ENCODE measurements at regions not wholly inside any gene's neighbourhood (a gene's known extent, or its start where the extent isn't known, plus 50 kb on each side); places are given as distances from the start of the nearest gene placed in this dataset.

- no peak for DNase-seq (ENCODE audit: low read depth)
Measured at GRCh38 chr15:81774309-81774708, 271.5 kb downstream of the MEX3B start.

DNA sequence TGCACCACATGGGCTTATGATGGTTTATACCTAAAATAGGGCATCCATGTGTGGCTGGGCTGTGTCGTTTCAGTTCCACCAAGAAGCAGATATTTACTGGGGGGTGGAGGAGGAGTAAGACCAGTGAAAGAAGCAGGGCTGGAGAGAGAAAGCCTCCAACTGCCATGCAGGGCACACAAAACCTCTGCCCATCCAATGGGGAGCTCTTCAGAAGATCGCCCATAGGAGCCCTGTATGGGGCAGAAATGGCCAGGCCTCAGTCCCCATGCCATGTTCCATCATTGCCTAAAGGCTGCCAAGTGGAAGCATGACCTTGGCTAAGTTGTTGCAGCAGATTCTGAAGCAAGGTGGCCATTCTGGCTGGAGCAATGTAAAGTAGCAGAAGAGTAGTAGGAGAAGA lies 277.0 kb downstream of the MEX3B start:
- DNase-seq (ENCODE audit: low read depth) = no peak

DNA sequence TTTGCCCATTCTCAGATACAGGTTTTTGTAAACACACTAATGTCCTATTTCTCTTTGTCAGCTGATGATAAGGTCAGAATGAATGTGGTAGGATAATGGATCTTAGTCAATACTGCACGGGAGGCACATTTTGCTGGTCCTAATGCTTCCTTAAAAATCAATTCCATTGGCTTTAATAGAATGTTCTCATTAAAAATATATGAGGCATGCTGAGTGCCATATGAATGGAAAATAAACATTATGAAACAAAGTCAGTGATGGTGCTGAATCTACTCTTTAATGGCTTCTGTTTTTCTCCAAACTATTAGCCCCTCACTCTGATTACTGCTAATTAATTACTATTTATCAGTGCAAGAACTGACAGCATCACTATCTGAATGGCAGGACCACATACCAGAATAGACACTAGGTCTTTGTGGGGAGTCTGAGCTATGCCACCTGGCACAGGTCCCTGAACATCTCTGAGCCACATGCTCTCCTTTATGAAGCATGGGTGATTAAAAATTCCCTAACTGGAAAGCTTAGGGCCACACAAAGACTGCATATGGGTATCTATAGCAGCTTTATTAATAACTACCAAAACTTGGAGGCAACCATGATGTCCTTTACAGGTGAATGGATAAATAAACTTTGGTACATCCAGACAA lies 278.9 kb downstream of the MEX3B start:
- DNase-seq (ENCODE audit: low read depth) = no peak

- DNase-seq (ENCODE audit: low read depth) = no peak
Measured at GRCh38 chr15:81765816-81766215, 280.0 kb downstream of the MEX3B start.

GRCh38 chr15:81763304-81763703 lies 282.5 kb downstream of the MEX3B start:
- DNase-seq (ENCODE audit: low read depth) = no peak

DNA sequence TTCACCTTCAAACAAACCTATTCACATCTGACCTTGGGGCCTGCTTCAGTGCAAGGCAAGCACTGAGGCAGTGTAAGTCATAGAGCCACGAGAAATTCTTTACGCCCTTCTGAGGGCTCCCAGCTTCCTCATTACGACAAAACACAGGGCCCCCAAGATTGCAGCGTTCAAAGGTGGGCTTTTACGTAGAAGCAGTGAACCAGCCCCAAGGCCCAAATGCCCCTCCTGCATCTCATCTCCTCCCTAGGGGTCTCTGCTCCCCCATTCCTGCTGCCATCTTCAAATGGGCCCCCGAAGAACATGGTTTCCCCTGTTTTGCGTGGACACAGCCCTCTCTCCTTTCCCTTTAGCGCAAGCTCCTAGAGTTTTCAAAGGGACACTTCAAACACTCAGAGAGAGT lies 285.1 kb downstream of the MEX3B start:
- DNase-seq (ENCODE audit: low read depth) = no peak

DNA sequence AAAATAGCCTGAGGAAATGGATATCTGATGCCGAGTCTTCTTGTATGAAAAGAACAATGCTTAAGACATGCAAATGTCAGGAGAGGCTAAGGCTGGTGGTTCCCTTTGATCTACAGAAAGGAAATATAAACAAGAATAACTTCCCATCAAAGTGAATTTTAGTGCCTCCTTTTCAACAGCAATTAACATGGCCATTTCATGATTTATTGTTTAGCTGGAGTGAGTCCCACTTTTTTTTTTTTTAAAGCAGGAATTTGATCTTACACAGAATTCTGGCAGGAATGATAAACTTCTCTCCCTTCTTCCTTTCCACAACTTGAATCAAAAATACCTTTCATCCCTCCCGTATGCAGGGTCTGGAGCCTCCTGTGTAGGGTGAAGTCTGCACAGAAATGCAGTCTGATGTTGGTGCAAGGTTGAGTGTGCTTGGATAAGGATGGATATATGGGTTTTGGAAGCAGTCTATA lies 287.0 kb downstream of the MEX3B start:
- DNase-seq (ENCODE audit: low read depth) = no peak

DNA sequence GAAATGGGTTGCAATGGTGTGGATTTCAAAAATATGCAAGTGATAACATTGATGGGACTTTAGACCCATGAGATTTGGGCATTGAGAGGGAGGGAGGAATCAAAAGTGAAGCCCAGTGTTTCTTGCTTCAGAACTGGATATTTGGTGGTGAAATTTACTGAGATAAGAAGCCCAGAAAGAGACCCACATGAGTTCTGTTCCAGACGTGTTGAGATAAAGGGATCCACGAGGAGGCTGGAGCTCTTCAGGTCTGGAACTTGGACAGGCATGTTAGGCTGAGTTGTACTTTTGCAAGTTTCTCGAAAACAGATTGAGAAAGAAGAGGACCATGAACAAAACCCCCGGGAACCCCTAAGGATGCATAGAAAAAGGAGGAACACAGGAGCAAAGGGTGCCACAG lies 290.2 kb downstream of the MEX3B start:
- DNase-seq (ENCODE audit: low read depth) = no peak

DNA sequence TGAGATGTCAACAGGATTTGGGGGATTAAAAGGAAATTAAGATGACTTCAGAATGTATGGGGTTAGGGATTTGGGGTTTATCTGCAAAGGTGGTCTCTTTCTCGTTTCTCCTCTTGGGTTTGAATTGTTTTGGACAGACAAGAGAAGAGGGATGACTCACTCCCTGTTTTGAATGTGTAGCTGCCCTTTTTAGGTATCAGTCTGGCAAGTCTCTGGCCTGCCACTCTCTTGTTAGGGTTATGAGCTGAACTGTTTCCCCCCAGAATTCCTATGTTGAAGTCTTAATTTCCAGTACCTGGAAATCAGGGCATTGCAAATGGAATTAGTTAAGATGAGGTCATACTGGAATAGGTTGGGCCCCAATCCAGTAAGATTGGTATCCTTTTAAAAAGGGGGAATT lies 291.7 kb downstream of the MEX3B start:
- DNase-seq (ENCODE audit: low read depth) = no peak

- DNase-seq (ENCODE audit: low read depth) = no peak
Measured at GRCh38 chr15:81752974-81753373, 292.8 kb downstream of the MEX3B start.

DNA sequence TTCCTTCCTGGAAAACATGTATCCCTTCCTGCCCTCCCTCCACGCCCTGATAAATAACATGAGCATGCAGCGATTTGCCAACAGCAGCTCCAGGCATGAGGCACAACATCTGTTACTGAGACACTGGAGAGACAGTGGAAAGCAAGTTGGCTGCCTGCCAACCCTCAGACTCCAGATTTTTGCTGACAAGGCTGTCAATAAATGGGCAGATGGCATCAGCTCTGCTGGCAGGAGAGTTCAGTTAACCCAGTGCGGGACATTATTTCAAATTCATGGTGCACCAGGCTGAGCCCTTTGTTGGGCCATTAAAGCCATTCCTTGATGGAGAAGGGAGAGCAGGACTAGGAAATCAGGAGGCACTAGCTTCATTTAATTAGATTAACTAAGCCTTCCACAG lies 293.3 kb downstream of the MEX3B start:
- peak; percentile 3 for DNase-seq (ENCODE audit: low read depth)

GRCh38 chr15:81751816-81752545 lies 293.8 kb downstream of the MEX3B start:
- DNase-seq (ENCODE audit: low read depth) = no peak

- DNase-seq (ENCODE audit: low read depth) = no peak
Measured at GRCh38 chr15:81751256-81751655, 294.6 kb downstream of the MEX3B start.

- no peak for DNase-seq (ENCODE audit: low read depth)
Measured at GRCh38 chr15:81749716-81750375, 296.0 kb downstream of the MEX3B start.

DNA sequence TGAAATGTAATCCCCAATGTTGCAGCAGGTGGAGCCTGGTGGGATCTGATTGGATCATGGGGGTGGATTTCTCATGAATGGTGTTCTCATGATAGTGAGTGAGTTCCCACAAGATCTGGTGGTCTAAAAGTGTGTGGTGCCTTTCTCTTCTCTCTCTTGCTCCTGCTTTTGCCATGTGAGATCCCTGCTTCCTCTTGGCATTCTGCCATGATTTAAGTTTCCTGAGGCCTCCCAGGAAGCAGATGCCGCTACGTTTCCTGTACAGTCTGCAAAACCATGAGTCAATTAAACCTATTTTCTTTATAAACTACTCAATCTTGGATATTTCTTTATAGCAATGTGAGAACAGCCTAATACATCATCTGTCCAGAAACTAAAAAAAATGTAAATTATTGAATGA lies 298.3 kb downstream of the MEX3B start:
- DNase-seq (ENCODE audit: low read depth) = no peak

DNA sequence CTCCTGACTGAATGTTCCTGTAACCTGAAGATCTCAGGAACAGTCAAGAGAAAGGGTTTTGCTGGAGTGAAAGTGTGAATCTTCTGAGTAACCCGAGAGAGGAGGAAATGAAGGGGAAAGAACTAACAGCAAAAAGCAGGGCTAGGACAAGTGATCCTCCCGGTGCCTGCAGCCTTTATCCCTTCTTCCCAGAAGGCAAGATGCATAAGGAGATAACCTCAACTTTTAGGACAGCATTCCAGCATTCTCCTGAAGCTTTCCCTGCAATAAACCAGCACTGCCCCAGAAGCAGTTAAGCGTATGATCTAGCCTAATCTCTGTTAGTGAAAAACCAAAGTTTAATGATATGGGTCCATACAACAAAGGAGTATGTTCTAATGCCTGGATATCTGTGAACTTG lies 298.8 kb downstream of the MEX3B start:
- no peak for DNase-seq (ENCODE audit: low read depth)

DNA sequence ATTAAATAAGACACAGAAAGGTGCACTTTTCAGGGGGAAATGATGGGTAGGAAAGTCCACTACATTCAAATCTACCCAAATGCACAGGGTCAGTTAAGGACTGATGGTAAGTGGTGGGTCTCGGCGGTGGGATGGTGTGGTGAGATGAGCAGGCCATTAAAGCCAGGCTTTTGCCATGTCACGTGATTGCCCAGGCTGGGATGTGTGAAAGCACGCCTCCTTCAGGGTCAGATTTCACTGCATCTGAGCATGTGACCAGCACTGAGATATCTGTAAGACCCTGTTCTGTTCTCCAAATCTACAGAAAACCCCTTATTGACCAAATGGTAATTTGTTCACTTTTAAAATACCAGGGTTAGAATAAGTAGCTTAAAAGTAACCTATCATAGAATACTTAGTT lies 301.5 kb downstream of the MEX3B start:
- DNase-seq (ENCODE audit: low read depth) = no peak

DNA sequence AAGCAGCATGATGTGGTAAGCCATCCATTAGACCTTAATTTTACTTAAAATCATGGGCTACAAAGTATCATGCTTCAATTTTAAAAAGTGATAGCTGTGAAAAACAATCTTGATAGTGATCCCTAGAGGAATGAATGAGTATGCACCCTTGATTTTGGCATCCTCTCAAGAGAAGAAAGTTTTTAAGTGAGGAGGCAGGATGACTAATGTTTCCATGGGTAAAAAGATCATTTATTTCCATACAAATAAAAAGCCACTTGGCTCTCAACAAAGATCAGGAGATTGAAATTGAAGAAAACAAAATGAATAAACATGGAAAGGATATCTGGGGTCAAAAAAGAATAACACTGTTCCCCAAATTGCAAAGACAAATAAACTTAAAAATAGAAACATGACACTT lies 305.4 kb downstream of the MEX3B start:
- no peak for DNase-seq (ENCODE audit: low read depth)

DNA sequence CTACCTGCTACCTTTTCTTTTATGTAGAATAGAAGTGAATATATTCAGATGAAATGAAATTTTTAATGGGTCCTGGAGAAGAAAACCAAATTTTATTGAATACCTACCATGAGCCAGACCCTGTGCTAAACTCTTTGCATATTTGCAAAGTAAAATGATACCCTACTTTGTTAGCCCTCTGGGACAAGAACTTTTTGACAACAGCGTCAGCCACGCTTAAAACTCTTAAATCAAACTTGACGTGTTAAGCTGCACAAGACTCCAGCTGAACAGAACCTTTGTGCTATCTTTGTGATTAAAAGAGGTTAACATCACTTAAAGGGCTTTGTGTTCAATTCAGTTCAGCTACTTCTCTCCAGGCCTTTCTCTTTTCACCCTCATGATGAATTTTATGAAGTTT lies 316.5 kb downstream of the MEX3B start:
- DNase-seq (ENCODE audit: low read depth) = no peak

GRCh38 chr15:81728726-81729125 lies 317.1 kb downstream of the MEX3B start:
- no peak for DNase-seq (ENCODE audit: low read depth)

DNA sequence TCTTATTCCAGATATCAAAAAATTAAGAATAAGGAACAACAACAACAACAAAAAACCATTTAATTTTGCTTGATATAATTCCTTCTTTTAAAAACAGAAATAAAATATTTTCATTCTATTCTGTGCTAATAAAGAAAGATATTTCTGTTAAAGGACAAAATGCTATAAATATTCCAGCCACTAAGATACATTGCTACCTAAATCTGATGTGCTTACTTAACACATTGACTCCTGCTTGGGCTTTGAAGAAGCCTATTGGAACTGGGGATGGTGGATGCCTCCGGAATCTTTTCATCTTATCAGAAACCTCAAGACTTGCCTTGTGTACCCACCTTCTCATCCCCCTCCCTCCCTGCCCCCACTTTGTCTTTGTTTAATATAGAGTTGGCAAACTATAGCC lies 320.2 kb downstream of the MEX3B start:
- DNase-seq (ENCODE audit: low read depth) = no peak

DNA sequence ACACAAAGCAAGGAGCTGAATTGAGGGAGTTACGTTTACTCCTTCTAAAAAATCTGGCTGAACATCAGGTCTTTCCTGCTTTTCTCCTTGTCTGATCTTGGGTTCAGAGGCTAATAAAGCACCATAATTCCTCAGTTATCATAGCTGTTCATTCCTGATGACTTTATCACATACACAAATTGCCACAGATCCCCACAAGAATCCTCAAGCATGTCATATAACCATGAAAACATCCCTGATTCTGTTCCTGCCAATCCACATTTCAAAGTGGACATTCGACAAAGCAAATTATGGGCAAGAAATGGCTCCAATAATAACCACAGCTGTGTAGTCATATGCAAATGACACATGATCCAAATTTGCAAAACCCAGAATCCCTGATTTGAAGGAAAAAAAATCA lies 321.3 kb downstream of the MEX3B start:
- no peak for DNase-seq (ENCODE audit: low read depth)

DNA sequence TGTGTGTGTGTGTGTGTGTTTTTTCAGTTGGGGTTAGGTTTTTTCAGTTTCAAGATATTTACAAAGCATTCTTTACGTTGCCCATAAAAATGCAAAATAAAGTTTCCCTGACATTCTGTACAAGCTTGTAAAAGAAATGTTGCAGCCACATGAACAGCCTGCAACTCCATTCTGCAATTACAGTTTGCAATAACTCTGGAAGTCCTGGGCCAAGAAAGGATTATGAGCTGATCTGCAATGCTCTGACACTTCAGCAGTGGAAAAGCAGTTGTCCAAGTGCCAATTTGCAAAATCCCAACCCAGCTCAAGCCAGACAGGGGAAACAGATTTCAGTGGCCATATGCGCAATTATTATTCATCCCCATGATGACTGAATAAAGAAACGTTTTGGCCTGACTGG lies 322.1 kb downstream of the MEX3B start:
- no peak for DNase-seq (ENCODE audit: low read depth)
